HCT116 (cell line): ENCODE measurements at regions not wholly inside any gene's neighbourhood (a gene's known extent, or its start where the extent isn't known, plus 50 kb on each side); places are given as distances from the start of the nearest gene placed in this dataset.

Experiments used
- CTCF ChIP-seq, 3 experiments: fragments of 200-600 bp in 1 of 3; sonication (generic) in 1 of 3; IDR thresholded peaks in 2 of 3; conservative IDR thresholded peaks in 1 of 3; 2 replicates each; pipeline ENCODE4 v1.5.1; 2012 to 2017; ENCODE audit warnings: low read depth in 2 of 3, low read length in 2 of 3, antibody characterized with exemption in 1 of 3, borderline replicate concordance in 1 of 3, control low read depth in 1 of 3, mild to moderate bottlenecking in 1 of 3, mixed read lengths in 1 of 3, mixed run types in 1 of 3, moderate library complexity in 1 of 3; ENCODE audit not compliant: insufficient read depth in 1 of 3
- JUND ChIP-seq: IDR thresholded peaks from 2 replicates; pipeline ENCODE4 v1.6.1; 2012
- MAX ChIP-seq: IDR thresholded peaks from 2 replicates; pipeline ENCODE4 v1.6.1; 2012
- POLR2A ChIP-seq: IDR thresholded peaks from 2 replicates; pipeline ENCODE4 v1.7.0; 2011; ENCODE audit warnings: borderline replicate concordance; ENCODE audit not compliant: insufficient read depth, insufficient read length; ENCODE audit errors: extremely low read depth
- POLR2AphosphoS5 ChIP-seq: IDR thresholded peaks from 2 replicates; pipeline ENCODE4 v1.6.1; 2011; ENCODE audit warnings: mild to moderate bottlenecking, low read depth, low read length, moderate library complexity
- SIN3A ChIP-seq: IDR thresholded peaks from 2 replicates; pipeline ENCODE4 v1.6.1; 2012; ENCODE audit warnings: low read depth

GRCh38 chr12:113555226-113555625 lies 83.6 kb upstream of the LHX5 start:
- TF ChIP-seq POLR2AphosphoS5 (no peak), CTCF (IDR thresholded peaks at IDR 0.05 in 2 of 3, conservative IDR thresholded peaks at IDR 0.05 in 1 of 3; ENCODE audit: borderline replicate concordance in 1 of 3, insufficient read depth in 1 of 3, low read depth in 2 of 3, low read length in 2 of 3) (no peak), POLR2A (no peak), MAX (no peak), JUND (no peak), SIN3A (no peak)
